NCI-H524 (cell line): ENCODE measurements at regions not wholly inside any gene's neighbourhood (a gene's known extent, or its start where the extent isn't known, plus 50 kb on each side); places are given as distances from the start of the nearest gene placed in this dataset.
A peak's percentile ranks its signal among the peaks of the same experiment; 100 is the strongest.

Experiments used
- DNase-seq, 2 experiments: peaks; one replicate each; lab custom pipeline; 2025; lab: John Stamatoyannopoulos, UW

DNA sequence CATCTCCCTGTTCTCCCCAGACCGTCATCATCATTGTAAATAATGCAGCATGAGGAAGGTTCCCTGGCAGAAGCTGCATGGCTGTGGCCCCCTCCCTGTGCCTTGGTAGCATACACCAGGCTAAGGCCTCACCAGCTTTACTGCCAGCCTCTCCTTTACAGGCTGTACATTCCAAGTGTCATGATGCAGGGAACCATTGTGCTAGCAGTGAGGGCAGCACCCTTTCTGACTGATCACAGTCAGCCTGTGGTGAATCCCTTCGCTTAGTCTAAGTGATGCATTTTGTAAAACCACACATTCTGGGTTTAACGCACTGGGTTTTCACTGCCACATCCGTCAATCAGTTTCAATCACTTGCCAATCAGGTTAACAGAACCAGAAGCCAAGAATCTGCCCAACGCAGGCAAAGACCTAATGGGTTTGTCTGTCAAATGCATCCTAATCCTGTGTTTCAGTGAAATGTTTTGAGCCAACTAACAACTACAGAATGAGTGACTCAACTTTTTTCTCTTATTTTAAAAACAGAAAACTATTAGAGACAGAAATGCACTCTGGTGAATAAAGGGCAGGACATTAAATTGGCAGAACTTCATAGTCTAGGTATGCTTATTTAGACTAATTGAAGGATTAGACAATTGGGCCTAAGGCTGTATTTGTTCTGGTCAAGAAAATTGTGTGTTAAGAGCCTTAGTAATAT is 225.9 kb upstream of the DPH6 start:
- no peak for DNase-seq

DNA sequence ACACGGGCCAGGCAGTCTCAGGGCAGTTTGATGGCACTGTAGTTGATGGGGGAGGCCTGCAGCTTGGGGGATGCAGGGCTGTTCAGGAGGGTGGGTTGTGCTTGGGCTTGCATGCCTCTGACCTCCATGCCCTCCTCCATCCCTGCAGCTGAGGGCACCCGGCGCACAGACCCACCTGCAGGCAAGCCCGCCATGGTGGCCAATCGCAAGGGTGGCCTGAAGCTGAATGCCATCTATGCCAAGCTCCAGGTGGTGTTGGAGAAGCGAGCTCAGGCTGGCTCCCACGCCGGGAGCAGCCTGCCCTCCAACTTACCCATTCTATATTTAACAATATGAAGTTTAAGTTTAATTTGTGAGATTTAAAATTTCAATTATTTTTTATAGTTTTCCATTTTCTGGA is 228.7 kb upstream of the DPH6 start:
- no peak for DNase-seq

DNA sequence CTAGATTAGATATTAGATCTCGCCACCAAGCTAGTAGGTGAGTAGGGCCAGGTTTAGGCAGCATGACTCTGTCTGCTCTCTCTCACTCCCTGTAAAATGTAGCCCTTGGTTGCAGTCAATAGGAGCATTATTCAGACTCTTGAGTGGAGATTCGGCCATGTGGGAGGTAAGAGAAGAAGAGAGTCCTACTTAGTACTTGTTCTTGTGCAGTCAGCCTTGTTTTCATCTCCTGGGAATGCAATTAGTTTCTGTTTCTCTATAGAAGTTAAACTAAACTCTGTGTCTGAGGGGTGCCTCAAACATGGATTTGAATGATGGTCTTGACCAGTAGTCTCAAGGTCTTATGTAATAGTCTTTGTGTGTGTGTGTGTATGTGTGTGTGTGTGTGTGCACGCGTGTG is 229.5 kb upstream of the DPH6 start:
- DNase-seq = no peak

DNA sequence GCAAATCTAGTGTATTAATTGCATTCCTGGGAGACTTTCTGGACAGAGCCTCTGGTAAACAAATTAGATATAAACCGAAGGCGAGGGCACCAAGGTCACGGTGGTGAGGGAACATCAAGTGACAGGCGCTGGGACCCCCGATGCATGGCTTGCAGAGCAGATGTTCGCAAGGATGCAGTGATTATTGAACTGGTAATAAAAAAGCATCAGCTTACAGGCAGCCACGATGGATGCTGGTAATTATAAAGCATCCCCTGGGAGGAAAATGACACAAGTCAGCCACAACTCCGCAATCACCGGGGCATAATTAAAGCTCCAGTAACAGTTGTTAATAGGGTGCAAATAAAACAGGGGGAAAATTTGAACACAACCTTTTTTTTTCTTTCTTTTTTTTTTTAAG is 231.1 kb upstream of the DPH6 start:
- peak; percentile 9 to 75 for DNase-seq

DNA sequence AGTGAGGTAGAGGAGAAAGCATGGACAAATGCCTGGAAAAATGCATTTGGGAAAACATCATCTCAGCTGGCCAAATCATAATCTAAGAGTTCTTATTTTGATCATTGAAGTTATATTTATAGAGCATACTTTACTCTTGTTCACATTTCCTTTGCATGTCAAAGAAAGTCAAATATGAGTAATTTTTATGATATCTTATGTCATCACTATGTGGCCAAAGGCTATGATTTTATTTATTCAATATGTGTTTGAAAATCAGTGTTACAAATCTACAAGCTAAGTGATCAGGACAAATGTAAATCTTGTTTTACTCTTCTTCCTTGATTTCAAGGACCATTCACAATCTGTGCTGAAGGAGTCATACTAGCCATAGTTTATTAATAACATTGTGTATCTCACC is 237.2 kb upstream of the DPH6 start:
- no peak for DNase-seq

DNA sequence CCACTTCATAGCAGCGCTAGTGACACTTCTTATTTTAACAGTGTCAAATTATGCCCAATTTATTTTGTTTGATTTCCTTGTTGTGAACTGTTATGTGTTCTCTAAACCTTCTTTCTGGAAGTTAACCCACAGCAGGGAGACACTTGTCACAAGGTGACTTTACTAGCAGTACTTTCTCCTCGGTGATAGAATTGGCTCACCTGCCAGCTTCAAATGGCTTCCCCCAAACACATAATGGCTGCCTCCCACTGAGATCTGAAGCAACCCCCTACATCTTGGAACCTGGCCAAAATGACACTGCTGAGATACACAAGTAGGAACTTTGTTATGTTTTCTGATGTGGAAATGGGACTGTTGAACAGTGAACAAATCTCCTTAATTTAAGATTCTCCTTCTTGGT is 238.8 kb upstream of the DPH6 start:
- no peak for DNase-seq

DNA sequence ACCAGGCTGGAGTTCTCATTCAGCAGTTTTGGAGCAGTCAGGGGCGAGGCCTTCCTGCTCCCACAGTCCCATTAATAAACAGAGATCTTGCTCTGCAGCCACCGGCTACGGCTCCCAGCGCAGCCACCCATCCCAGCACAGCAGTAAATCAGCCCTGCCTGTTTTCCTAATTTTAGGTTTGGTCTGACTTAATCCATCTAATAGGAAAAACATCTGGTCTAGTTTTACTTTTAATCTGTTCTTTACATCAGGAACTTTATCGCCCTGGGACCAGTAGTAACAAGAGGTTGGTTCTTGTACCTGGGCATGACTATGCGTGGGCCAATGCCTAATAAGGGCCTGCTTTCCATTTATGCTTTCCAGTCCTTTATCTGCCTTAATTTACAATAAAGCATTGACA is 264.0 kb upstream of the DPH6 start:
- DNase-seq = no peak

DNA sequence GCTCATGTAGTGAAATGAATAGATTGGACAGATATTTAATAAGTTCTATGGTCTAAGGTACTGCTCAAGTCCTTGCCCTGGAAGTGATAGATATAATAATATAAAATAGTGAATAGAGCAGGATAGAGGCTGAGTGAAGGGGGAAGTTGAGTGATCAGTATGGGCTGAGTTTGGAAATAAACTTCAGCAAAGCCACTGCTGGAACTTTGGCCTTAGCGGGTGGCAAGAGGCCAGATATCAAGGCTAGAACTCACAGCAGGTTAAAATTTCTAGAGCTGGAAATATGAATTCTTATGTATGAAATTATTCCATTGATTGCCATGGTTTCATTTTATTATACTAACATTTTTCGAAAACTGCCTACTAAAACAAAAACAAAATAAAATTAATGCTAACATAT is 267.6 kb upstream of the DPH6 start:
- DNase-seq = no peak

DNA sequence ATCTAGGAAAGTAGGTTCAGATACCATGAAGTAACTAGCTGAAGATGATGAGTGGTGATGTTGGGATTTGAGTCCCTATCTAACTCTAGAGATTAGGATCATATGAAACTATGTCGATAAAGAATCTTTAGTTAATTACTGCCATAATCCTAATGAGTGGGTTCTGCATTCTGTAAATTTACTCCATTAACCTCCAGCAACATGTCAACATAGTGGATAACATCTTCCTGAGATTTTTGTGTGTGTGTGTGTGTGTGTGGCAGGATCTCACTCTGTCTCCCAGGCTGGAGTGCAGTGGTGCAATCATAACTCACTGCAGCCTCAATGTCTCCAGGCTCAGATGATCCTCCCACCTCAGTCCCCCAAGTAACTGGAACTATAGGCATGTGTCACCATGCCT is 272.9 kb upstream of the DPH6 start:
- DNase-seq = no peak

DNA sequence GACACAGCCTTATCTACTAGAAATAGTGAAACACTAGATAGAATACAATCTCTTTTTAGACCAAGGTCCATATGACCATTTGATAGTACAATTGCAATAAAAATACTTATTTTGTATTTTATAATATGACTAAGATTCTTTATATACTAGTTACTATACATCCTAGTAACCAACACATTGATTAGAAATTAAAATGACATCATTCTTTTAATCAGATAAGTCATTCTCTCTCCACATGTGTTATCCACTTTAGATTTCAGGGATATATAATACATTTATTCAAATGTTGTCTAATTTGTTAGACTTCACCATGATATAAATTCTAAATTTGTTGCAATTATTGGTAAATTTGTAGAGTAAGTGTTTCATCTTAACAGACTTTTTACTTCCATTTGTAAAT is 276.2 kb upstream of the DPH6 start:
- no peak for DNase-seq

DNA sequence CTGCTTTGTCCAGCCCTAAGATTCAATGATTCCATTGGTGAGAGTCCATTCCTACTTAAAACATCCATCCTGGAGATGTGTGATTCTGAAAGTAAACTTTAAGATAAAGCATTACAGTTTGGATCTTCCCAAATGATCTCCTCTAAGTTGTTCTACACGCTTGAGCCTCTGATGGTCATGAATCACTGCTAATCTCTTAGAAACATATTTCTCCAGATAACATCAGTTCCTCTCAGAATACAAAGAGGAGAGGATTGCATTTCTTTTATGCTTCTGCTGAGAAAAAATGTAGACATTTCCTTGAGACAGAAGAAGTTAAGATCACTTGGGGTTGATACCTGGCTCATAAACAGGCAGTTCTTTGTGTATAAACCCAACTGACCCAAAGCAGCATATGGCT is 281.2 kb upstream of the DPH6 start:
- no peak for DNase-seq

DNA sequence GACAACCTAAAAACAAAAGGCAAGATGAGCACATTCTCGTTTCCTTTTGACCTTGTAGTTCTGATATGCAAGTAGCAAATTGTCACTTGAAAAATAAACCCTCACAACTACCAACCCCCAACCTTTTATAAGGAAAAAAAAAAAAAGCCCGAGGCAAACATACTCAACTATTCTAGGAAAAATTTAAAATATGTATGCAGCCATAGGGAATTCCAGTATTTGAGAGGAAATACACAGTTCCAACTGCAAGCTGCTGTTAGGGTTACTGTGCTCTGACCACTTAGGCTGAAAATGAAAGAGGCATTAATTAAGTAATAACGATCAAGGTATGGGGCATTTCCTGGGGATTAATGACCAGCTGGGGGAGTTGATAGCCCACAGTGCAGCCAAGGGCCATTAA is 281.9 kb upstream of the DPH6 start:
- peak in 1 of 2 experiments; percentile 7 for DNase-seq

DNA sequence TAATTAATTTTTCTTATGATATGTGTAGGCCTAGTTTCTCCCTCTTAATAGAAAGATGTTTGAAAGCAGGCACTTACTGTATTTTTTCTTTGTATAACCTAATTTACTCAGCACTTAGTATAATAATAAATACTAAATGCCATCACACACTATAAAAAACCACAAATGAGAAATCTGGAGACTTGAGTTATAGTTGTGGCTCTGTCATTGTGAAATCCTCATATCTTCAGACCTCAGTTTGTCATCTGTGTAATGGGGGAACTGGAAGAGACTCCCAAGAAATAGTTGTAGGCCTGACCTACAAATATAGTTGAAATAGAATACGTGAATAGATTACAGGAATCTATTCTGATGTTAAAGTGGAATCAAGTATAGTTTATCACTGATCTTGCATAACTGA is 287.6 kb upstream of the DPH6 start:
- no peak for DNase-seq

DNA sequence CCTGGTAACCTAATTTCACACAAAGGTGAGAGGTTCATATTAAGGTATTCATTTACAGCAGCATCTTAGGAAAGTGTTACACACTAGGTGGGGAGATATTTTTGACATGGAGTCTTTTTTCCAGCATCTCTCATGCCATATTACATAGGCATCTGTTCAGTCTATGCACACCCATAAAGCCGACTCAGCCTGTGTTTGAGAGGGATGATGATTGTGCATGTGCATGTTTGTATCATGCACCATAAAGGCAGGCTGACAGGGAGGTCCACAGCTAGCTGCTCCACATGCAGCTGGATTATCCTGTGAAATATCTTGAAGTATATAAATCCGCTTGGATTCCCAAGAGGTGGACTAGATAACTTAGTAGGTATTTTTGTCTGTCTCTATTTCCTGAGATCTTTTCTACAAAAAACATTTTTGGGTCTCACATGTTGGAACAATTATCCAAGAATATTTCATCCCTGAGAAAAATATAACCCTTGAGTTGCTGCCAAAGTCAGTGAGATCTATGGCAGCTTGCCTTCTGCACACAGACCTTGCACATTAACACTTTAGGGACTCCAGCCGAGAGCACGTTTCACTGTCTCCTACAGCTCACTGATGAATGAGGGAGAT is 288.4 kb upstream of the DPH6 start:
- DNase-seq = no peak

DNA sequence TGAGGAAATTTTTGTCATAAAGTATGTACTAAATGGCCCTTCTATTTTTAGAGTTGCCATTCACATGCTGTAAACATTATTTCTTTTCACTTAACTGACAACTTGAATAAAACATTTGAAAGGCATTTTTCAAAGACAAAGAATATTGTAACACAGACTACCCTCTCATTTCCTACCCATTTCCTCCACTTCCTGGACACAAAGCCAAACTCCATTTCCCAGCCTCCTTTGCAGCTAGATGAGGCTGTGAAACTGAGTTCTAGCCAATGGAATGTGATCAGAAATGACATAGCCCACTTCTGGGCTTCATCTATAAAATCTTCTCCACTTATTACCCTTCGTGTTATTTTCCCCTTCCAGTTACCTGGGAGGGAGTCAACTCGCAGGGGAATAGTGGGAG is 288.9 kb upstream of the DPH6 start:
- DNase-seq = no peak

DNA sequence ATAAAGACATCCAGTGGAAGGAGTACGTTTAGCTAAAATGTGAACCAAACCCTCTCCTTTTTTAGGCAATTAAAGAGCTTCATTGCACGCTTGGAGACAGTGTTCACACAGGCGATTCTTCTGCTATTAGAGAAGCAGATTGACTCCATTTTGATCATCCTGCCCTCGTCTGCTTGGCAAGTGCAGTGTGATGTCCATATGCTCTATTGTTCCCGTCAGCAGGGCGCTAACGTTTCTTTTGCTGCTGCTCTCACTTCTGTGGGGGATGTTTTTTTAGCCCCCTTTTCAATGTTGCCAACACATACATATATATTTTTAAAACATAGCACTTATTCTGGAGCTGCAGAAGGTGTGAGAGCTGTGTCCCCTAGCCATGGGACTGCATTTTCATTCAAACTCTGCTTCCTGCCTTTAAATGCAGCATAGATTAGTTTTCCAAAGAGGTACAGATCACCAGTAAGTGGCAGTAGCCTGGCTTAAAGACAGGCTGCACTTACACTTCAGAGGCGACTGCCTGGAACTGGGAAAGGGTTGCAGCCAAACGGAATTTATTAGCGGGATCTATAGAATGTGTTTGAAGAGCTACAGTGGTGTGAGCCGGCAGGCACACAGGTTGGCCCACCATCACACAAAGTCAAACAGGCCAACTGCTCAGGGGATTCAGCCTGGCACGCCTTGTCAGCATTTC is 292.6 kb upstream of the DPH6 start:
- no peak for DNase-seq

DNA sequence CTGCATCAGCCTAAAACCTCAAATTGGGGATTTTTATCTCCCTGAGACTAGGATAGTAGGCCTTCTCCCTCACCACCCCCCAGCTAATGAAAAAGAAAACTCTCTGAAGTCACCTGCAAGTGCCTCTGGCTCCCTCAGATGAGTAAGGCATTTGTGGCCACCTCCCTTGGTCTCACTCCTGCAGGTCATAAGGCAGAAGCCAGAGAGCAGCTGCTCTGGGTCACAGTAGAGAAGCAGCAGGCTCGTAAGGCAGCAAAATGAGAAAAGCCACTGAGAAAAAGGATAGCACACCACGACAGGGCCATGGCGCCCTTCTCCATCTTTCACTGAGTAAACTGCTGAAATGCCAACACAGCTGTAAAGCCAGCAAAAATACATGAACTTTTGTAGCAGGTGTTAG is 296.7 kb upstream of the DPH6 start:
- DNase-seq = no peak

DNA sequence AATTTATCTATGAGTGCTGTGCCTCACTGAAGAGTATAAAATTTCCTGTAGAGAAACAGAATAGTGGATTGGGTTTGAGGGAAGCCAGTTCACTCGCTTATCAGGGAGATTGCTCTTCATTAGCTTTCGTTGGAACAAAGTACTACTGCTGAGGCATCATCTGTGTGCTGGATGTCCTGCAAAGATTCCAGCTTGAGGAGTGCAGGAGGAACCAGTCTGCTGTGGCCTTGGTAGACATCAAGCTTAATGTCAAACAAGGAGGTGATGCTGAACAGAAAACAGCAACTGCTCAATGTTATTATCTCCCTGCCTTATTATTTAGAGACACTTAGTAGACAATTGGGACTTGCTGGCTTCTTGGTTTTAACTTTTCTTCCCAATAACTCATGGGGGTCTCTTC is 297.5 kb upstream of the DPH6 start:
- no peak for DNase-seq

DNA sequence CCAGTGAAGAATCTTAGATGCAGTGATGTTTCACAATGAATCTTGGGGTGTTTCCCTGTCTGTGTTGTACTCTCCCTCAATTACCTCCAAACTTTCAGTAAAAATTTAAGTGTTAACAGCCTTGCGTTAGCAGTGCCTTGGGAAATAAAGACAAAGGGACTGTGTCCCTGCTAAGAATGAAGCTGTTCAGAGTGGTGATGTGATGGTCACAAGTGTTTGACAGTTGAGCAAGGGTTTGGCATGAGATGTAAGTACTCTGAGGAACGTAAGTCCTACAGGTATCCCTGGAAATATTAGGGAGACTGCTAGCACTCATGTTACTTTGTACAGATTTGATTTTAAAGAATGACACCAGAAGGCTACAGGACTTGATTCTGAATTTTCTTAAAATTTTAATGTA is 304.3 kb upstream of the DPH6 start:
- no peak for DNase-seq

DNA sequence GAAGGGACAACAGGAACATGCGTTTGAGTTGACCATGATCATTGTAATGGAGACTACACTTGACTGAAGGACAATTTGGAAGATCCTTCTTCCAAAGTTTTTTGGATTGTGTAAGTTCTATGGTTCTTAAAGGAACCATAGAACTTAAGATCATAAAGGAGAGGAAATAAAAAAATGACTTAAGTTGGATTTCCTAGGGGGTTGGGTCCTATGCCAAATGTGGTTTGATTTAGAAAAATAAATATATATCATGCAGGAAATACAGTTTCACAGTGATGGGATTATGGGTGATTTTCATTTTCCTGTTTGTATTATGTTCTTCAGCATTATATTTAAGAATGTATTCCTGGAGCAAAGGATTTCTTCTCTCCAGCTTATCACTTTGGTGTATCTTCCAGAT is 305.5 kb upstream of the DPH6 start:
- no peak for DNase-seq

DNA sequence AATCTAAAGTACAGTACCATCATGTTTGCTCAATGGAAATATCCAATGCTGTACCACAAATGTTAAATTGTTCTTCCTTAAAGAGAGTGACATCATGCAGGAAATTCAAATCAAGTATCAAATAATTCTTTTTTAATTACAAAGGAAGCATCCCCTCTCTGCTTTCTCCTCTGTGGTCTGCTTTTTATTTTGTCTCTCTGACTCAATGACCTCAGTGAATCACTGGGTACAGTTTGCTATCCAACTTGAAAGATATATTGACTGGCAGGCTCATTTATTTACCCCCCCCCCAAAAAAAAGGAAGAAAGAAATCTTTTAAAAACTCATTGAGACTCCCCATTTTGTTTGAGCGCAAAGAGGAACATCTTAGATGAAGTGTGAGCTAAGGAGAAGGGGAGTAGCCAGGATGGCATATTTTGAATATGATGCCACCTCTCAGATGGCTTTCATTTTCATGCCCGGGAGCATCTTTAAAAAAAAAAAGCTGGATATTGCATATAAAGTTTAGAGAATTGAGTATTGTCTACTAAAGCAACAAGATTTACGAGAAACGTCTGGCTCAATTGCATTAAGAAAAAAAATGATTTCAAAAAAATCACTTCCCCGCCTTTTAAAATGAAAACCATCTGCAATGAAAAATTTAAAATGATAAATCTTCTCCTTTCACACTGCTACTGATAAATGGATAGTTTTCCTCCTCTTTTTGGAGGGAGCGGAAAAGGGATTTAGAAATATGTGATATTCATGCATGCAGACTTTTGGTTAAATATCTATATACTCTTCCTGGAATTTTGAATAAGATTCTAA is 307.1 kb upstream of the DPH6 start:
- DNase-seq = no peak

DNA sequence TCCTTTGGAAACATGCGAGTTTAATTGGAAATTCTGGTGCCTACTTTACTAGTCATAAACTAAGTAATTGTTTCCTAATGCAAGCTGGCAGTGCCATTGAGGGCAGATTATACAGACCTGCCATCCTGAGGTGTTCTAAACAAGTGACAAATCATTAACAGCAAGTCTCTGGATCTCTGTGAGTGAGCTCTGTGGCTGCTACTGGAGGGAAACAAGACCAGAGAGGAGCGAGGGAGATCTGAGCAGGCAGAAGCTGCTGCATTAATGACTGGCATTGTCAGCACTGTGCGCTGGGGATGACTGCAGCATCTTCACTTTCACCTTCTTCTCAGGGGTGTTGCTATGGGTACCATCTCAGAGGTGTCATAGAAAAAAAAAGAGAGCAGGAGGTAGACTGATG is 308.4 kb upstream of the DPH6 start:
- DNase-seq = no peak
